GM18511 (cell line): ENCODE measurements at regions not wholly inside any gene's neighbourhood (a gene's known extent, or its start where the extent isn't known, plus 50 kb on each side); places are given as distances from the start of the nearest gene placed in this dataset.

Experiments used
- ATAC-seq: cut with Tn5 transposase; IDR thresholded peaks from one replicate; pipeline ENCODE4 v1.9.1; 2021; ENCODE audit warnings: mild to moderate bottlenecking, moderate library complexity; ENCODE audit not compliant: unreplicated experiment

DNA sequence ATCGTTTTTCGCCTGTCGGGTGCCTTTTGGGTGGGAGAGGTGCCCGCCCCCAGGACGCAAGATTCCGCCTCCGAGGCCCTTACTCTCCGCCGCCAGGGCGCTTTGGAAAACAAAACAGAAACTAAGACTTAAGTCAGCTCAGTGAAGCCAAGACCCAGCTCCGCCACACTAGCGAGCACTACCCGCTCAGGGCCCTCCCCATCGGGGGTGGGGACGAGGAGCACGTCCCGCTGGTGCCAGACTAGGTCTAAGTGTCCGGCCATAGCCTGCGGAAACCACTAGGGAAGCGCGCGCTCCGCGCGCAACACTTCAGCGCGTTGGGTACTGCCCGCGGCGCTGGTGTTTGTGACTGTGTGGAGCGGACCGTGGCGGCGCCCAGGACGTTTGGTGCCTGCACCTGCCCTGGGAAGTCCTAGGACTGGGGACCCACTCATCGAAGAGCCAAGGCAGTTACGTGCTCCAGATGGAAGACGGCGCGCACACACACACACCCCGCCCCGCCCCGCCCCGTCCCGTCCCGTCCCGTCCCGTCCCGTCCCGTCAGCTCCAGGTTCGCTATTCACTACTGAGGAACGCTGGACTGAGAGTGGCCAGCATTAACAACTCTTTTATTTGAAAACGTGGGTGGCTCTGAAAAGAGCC is 57.6 kb upstream of the BOLA1 start:
- peak; percentile 40 for ATAC-seq

DNA sequence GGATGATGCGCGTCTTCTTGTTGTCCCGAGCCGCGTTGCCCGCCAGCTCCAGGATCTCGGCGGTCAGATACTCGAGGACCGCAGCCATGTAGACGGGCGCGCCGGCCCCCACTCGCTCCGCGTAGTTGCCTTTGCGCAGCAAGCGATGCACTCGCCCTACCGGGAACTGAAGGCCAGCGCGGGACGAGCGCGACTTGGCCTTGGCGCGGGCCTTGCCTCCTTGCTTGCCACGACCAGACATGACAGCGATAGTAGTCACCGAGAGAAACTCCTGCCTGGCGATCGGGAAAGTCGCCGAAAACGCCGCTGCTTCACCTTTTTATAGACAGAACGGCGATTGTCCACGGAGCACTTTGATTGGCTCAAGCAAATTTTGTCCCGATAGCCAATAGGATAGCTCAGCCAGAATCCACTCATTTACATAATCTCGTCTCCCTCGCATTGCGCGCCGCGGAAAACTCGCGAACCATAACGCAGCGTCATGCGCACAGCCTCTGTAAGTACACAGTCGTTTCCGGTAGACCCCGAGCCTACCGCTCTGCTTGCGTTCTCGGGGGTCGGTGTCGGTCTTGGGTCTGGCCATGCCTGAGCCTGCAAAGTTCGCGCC is 56.8 kb upstream of the BOLA1 start:
- peak; percentile 66 for ATAC-seq

DNA sequence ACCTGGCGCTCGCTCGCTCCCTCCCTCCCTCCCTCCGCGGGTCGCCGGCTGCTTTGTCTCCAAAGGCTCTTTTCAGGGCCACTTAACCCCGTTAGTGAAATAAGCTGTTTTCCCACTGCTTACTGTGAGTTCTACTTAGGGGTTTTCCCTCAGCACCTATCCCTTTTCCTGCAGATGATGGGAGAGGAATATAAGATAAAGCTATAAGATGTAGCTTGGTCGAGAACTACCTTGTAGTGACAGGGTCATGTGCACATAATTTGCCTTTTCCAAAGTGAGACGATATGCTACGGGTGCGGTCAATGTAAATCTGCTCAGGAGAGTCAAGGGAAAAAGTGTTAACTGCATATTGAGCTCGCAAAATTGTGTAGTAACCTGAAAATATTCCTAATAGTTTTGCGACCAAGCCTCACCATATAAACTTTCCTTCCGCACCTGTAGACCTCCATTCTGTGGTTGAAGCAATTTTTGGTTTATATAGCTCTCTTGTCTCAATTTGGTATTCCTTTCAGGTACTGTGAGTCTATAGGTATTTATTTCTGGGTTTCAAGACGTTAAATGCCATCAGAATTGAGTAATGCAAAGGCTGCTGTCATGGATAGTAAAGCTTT is 55.8 kb upstream of the BOLA1 start:
- ATAC-seq, result no peak

DNA sequence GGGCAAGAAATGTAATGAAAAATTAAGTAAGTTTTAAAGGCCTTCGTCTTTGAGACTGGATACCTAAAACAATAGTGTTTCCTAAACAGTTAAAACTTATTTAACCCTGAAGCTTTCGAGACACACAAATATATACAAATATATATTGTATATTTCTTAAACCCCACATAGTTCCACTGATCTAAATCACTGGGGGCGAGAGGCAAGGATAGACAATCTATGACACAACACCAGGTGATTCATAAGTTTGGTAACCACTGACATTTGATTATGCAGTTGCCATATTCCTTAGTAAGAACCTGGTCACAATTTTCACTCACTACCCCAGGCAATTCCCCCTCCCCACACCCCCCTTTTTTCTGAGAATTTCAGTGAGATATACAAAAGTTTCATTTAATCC is 55.3 kb upstream of the BOLA1 start:
- no peak for ATAC-seq

DNA sequence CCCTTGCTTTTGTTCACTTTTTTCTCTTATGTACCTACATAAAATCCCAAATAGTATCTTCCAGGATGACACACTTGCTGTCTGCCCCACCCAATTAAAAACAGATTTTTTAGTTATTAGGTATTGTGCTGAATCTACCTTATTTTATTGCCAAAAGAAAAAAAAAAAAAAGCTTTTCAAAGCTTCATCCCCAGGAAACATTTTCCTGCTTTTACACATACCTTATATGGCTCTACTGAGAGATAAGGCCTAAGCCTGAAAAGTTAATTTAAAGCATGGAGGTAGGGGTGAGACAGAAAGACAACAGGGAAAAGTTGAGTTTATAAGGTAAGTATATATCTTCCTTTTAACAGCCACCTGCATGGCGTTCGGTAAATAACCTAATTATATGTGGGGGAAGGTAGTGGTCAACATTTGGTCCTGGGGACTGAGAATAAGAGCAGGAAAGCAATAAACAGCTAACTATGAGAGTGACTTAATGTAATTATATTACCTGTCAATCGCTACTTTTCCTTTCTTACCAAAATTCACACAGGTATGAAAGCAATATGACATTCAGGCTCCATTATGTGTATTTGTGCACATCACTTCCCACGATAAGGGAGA is 54.6 kb upstream of the BOLA1 start:
- no peak for ATAC-seq

DNA sequence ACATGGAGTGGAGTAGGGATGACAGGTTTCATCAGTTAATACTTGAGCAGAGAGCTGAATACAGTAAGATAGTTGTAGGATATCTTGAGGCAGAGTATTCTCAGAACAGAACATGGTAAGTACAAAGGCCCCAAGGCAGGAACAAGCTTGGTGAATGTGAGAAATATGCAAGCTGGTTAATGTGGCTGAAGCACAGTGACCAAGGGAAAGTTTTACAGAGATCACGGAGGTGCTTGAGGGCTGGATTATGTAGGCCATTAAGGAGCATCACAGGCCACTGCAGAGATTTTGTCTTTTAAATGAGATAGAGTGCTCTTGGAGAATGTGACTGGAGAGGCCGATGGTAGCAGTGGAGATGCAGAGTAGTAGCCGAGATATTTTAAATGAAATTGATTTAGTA is 54.0 kb upstream of the BOLA1 start:
- no peak for ATAC-seq

DNA sequence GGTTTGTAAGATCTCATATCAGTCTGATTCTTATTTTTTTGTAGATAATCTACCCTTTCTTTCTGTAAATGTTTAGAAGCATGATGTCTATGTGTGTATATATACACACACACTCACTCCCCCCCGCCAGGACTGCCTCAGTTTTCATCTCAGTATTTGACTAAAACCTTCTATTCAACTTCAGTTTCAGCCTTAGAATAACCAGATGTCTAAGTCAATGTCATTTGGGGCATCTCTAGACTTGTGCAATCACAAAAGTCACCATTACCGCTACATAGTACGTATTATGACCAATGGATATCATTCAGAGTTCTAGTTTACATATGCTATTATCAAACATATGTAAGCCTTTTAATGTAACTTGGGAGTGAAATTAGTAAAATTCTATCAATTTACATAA is 53.3 kb upstream of the BOLA1 start:
- no peak for ATAC-seq

DNA sequence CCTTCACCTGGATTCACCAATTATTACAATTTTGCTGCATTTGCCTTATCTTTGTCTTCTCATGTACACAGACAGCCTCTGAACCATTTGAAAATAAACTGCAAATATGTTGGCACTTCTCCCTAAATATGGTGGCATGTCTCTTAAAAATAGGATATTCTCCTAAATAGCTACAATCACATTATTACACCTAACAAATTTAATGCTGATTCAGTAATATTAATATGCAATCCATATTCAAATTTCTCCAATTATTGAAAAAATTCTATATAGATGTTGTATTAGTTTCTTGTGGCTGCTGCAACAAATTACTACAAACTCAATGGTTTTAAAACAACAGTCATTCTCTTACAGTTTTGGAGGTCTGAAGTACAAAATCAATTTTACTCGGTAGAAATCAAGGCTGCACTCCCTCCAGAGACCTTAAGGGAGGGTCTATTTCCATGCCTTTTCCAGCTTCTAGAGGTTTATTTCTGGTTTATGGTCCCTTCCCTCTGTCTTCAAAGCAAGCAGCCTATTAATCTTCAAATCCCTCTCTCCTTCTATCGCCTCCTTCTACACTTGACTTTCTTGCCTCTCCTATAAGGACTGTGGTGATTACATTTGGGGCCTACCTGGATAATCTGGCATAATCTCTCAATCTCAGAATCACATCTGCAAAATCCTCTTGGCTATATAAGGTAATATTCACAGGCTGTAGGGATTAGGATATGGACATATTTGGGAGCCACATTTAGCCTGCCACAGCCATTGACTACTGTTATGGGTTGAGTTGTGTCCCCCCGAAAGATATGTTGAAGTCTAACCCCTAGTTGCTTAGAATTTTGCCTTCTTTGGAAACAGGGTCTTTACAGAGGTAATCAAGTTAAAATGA is 52.5 kb upstream of the BOLA1 start:
- ATAC-seq, result no peak

DNA sequence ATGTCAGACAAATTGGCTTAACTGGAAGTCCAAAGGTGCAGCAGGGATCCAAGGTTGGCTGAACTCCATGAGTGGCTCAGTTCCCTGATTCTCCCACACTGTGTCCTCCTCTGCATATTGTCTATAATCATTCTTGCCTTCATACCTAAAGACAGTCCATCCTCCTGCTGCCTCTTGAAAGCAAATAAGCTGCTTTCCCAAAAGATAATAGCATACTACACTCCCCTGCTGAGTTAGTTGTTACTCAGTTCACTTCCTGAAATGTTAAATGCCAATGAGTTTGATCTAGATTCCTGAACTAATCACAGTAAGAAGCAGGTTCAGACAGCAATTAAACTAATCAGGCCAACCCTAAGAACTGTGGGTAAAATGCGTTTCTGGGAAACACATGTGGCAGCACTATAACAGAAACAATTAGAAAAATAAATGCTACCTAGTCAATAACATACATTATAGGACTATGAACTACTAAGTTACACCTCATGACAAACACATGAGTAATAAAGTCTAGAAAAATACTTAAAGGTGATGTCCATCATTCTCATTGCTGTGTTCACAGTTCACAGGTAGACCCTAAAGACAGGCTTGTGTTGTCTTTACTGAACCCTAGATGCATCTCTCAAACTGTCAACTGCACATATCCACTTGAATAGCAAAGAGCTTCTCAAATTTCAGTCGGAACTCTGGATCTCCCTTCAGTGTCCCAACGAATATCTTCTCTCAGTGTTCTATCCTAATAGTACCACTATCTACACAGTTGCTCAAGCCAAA is 50.8 kb upstream of the BOLA1 start:
- ATAC-seq, result no peak

DNA sequence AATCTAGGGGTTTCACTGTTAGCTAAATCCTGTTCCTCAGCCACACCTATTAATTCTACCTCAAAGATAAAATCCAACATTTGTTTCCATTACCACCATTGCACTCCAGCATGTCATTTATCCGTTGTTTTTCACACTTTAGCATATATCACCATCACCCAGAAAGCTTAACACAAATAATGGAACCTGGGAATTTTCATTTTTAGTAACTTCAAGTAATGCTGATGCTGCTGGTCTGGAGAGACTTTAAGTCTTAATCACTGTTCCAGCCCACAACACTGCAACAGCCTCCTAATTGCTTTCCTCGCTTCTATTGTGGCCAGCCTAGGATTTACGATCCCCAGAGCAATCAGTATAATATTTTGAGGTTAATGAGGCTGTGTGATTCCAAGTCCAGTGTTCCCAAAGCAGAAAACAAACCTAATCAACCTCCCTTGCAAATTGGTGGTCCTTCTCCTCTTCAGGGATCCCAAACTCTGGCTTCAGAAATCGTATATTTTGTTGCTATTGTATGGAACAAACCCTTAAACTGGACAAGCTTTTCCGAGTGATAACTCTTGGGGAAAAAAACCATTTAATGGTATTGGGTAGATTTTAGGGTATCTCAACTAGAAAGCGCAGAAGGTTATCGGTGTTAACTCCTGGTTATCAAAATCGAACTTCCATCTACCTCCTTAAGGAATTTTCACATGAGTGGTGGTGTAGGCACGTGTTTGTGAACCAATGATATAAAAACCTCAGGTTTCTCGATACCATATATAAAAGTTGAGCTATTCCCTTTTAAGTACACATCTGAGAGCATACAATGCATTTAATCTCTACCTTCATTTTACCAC is 50.0 kb upstream of the BOLA1 start:
- no peak for ATAC-seq
